ENCODE measurements at regions not wholly inside any gene's neighbourhood (a gene's known extent, or its start where the extent isn't known, plus 50 kb on each side); places are given as distances from the start of the nearest gene placed in this dataset.

- TF ChIP-seq SIRT6 (IDR thresholded peaks at IDR 0.05; ENCODE audit: low read length) (no peak), NANOG (IDR thresholded peaks at IDR 0.05; ENCODE audit: insufficient read depth, low read depth, low read length, poor library complexity, severe bottlenecking) (no peak), GTF2F1 (IDR thresholded peaks at IDR 0.05; ENCODE audit: borderline replicate concordance, low read depth, low read length) (no peak), HDAC2 (IDR thresholded peaks at IDR 0.05; ENCODE audit: borderline replicate concordance in 1 of 2, low read depth in 2 of 2, low read length in 2 of 2) (no peak)
Observed at GRCh38 chr3:178274711-178275110, 261.5 kb upstream of the KCNMB2 start (continued).
